ENCODE measurements at regions not wholly inside any gene's neighbourhood (a gene's known extent, or its start where the extent isn't known, plus 50 kb on each side); places are given as distances from the start of the nearest gene placed in this dataset.

DNA sequence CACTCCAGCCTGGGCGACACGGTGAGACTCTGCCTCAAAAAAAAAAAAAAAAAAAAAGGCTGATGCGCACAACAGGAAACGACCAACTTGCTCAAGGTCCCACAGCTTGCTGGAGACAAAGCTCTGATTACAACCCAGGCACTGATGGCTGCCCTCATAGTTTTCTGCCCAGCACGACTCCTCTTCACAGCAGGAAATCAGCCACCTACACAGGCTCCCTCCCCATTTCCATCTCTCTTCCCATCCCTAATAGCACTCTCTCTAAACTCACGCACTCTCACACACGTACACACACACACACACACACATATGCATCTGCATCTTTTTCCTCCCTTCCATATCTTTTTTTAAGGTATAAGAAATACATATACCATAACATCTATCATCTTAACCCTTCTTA, 153.5 kb upstream of the SOD1 start:
- Histone ChIP-seq H3K56ac (replicated peaks; ENCODE audit: insufficient read length, low read depth, low read length) (no peak overlapping the region), H3K36me3 (ENCODE audit: control insufficient read depth in 2 of 4, insufficient read depth in 4 of 4, low read length in 3 of 4) (no peaks in the 10 kb centered on the region), H2AFZ (ENCODE audit: low read length) (no peak overlapping the region), H3K27ac (ENCODE audit: low read depth, low read length) (no peak overlapping the region), H2BK15ac (ENCODE audit: low read length) (no peak overlapping the region), H4K8ac (ENCODE audit: extremely low read depth, insufficient read depth, low read length) (no peak overlapping the region), H3K4ac (replicated peaks; ENCODE audit: insufficient read length, low read depth, low read length) (no peak overlapping the region), H3K79me2 (ENCODE audit: control insufficient read depth in 1 of 2, insufficient read depth in 2 of 2, low read length in 2 of 2) (peaks cover 0 to 29% of the 10 kb centered on the region in 2 experiments; a peak in 1 of 4 replicates), H4K20me1 (replicated peaks in 1 of 2; ENCODE audit: control insufficient read depth in 1 of 2, insufficient read depth in 2 of 2, low read length in 2 of 2) (no peaks in the 10 kb centered on the region), H4K91ac (replicated peaks; ENCODE audit: insufficient read length, low read length) (no peak overlapping the region), H3K4me1 (replicated peaks in 1 of 4; ENCODE audit: control insufficient read depth in 3 of 4, insufficient read depth in 4 of 4, low read length in 3 of 4) (peaks cover 2 to 14% (median 10%) of the 10 kb centered on the region in 4 experiments; a peak in 6 of 7 replicates), H3K79me1 (ENCODE audit: low read depth, low read length) (peaks cover 14% of the 10 kb centered on the region), H3K18ac (ENCODE audit: extremely low read depth, low read length) (no peak overlapping the region), H2BK20ac (ENCODE audit: low read length) (no peak overlapping the region), H3K14ac (ENCODE audit: insufficient read length) (no peak overlapping the region), H3K9me3 (ENCODE audit: insufficient read depth in 2 of 2, low read depth in 1 of 2, low read length in 1 of 2) (no peaks in the 10 kb centered on the region), H3K9ac (replicated peaks in 1 of 4; ENCODE audit: extremely low read depth in 1 of 4, low read depth in 3 of 4, low read length in 3 of 4) (no peak overlapping the region), H3K23me2 (ENCODE audit: low read depth, low read length) (no peaks in the 10 kb centered on the region; the same call in 1 of the 2 replicates), H4K5ac (ENCODE audit: insufficient read length, low read depth, low read length) (no peak overlapping the region), H2BK120ac (replicated peaks; ENCODE audit: low read depth, low read length) (no peak overlapping the region), H3K27me3 (replicated peaks in 1 of 4; ENCODE audit: control insufficient read depth in 3 of 4, extremely low read depth in 1 of 4, insufficient read depth in 3 of 4, low read length in 3 of 4) (no peaks in the 10 kb centered on the region), H2BK12ac (ENCODE audit: low read depth, low read length) (no peak overlapping the region), H3K4me3 (ENCODE audit: extremely low read depth in 1 of 4, insufficient read depth in 2 of 4, low read depth in 3 of 4, low read length in 4 of 4) (no peak overlapping the region), H2AK5ac (ENCODE audit: low read depth, low read length) (peak overlapping the region; percentile 53; the same call in 1 of the 2 replicates), H3K23ac (ENCODE audit: insufficient read length) (no peak overlapping the region), H3K4me2 (ENCODE audit: insufficient read depth in 1 of 2, low read depth in 2 of 2, low read length in 2 of 2) (no peak overlapping the region), H2BK5ac (ENCODE audit: low read depth, low read length) (no peak overlapping the region)
- TF ChIP-seq POLR2AphosphoS5 (IDR thresholded peaks at IDR 0.05; ENCODE audit: low read depth, low read length) (no peak), SRF (IDR thresholded peaks at IDR 0.05; ENCODE audit: low read depth, low read length) (no peak), YY1 (IDR thresholded peaks at IDR 0.05; ENCODE audit: low read depth, low read length) (0 out of 2 replicates have a peak, but pooled peaks have one; percentile 15), BRCA1 (IDR thresholded peaks at IDR 0.05; ENCODE audit: low read depth, low read length) (no peak), CREB1 (IDR thresholded peaks at IDR 0.05) (no peak), ZNF274 (IDR thresholded peaks at IDR 0.05; ENCODE audit: borderline replicate concordance, extremely low read depth, low read length) (no peak)
- DNase-seq (ENCODE audit: low read depth in 1 of 2, low spot score in 2 of 2) (no peak), FAIRE-seq (no peak)
- CTCF ChIA-PET (ENCODE audit: partially characterized antibody): interaction anchor here (0.9 to 1.7 kb wide), 5 partner anchors 32 to 180 kb away, joined by 3 to 5 read pairs (median 3); no protein-coding TSS in a partner anchor
- WGBS, 2 experiments (ENCODE audit: extremely low coverage in 1 of 2, insufficient coverage in 1 of 2, insufficient read length in 1 of 2, insufficient replicate concordance in 2 of 2, low coverage in 1 of 2, low lambda C conversion rate in 2 of 2, missing lambda C conversion rate in 1 of 2): 76% methylated on average over 7 of the region's 7 CpGs; no CpG with 5 or more reads in 1 of the 2 experiments
- POLR2A ChIA-PET (ENCODE audit: partially characterized antibody): interaction anchor here (2.1 kb wide), 1 partner anchor 52 kb away, joined by 10 read pairs; no protein-coding TSS in a partner anchor
